ENCODE measurements at regions not wholly inside any gene's neighbourhood (a gene's known extent, or its start where the extent isn't known, plus 50 kb on each side); places are given as distances from the start of the nearest gene placed in this dataset.
"Not testable (repeated sequence)": the region's sequence is repeated elsewhere in the genome, so short reads cannot be mapped to it uniquely, and the experiment has no call there.

DNA sequence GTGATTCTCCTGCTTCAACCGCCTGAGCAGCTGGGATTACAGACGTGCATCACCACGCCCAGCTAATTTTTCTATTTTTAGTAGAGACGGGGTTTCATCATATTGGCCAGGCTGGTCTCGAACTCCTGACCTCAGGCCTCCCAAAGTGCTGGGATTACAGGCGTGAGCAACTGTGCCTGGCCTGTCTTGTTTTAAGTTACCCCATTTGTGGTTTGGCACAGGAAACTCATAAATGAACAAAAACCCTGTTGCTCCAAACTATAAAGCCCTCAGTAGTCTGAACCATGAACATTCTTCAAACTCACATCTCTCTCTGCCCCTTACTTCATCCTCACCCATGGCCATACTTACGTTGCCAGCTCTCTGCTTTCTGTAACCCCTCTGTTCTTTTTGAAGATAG is 61.7 kb downstream of the RHOU start:
- DNase-seq; H3K4me3 ChIP-seq; H3K4me1 ChIP-seq (ENCODE audit: low read depth); H3K36me3 ChIP-seq (ENCODE audit: low read depth); H3K9me3 ChIP-seq; intact Hi-C loops (cut with DNase I, micrococcal nuclease); ATAC-seq: not testable (repeated sequence)

DNA sequence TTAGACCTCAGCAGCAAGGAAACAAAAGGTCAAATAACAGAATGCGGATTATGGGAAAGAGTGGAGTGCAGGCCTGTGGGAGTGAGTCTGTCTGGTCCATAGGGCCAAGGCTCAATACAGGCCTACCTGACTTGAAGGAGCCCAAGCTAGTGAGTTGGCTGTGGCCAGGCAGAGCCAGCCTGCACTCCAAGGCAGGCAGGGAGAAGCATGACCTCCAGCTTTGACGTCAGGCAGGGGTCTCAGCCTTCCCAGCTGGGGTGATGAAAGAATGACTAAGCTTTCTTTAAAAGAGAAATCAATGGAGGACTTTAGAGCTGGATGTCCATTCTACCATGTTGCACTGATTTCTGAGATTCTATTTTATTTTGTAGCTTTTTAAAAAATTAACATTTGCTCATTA is 62.8 kb downstream of the RHOU start:
- DNase-seq (no peak), ATAC-seq (no peak)
- intact Hi-C loops (cut with DNase I, micrococcal nuclease) = no loop called here
- TF ChIP-seq, protein P1, sequence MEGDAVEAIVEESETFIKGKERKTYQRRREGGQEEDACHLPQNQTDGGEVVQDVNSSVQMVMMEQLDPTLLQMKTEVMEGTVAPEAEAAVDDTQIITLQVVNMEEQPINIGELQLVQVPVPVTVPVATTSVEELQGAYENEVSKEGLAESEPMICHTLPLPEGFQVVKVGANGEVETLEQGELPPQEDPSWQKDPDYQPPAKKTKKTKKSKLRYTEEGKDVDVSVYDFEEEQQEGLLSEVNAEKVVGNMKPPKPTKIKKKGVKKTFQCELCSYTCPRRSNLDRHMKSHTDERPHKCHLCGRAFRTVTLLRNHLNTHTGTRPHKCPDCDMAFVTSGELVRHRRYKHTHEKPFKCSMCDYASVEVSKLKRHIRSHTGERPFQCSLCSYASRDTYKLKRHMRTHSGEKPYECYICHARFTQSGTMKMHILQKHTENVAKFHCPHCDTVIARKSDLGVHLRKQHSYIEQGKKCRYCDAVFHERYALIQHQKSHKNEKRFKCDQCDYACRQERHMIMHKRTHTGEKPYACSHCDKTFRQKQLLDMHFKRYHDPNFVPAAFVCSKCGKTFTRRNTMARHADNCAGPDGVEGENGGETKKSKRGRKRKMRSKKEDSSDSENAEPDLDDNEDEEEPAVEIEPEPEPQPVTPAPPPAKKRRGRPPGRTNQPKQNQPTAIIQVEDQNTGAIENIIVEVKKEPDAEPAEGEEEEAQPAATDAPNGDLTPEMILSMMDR (IDR thresholded peaks at IDR 0.05) = no peak
- Histone ChIP-seq H3K36me3 (ENCODE audit: low read depth) (no peaks in the 10 kb centered on the region), H3K9me3 (no peaks in the 10 kb centered on the region), H3K4me3 (no peak overlapping the region), H3K4me1 (ENCODE audit: low read depth) (no peaks in the 10 kb centered on the region)

DNA sequence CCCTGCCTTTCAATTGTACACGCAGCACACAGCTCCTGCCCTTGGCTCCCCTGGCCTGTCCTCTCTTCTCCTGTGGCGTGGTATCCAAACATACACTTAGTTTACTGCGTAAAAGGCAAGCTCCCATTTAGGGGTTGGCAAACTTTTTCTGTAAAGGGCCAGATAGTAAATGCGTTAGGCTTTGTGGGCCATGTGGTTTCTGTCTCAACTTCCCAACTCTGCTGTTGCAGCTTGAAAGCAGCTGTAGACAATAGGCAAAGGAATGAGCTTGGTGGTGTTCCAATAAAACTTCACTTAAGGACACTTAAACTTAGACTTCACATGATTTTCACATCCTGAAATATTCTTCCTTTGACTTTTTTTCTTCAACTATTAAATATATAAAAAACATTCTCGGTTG is 63.3 kb downstream of the RHOU start:
- Histone ChIP-seq H3K4me3 (no peak overlapping the region), H3K9me3 (no peaks in the 10 kb centered on the region), H3K36me3 (ENCODE audit: low read depth) (no peaks in the 10 kb centered on the region), H3K4me1 (ENCODE audit: low read depth) (no peaks in the 10 kb centered on the region)
- DNase-seq (no peak), ATAC-seq (no peak)
- TF ChIP-seq, protein P1 (IDR thresholded peaks at IDR 0.05) = no peak
- intact Hi-C loops (cut with DNase I, micrococcal nuclease) = no loop called here

DNA sequence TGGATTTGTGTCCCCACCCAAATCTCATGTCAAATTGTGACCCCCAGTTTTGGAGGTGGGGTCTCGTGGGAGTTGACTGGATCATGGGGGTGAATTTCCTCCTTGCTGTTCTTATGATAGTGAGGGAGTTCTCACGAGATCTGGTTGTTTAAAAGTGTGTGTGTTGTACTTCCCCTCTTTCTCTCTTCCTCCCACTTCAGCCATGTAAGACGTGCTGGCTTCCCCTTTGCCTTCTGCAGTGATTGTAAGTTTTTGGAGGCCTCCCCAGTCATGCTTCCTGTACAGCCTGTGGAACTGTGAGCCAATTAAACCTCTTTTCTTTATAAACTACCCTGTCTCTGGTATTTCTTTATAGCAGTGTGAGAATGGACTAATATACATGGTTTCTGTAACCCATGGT is 64.6 kb downstream of the RHOU start:
- DNase-seq = no peak
- Histone ChIP-seq H3K4me3 (no peak overlapping the region), H3K4me1 (ENCODE audit: low read depth) (no peaks in the 10 kb centered on the region), H3K9me3 (no peaks in the 10 kb centered on the region), H3K36me3 (ENCODE audit: low read depth) (no peaks in the 10 kb centered on the region)
- TF ChIP-seq, protein P1 (IDR thresholded peaks at IDR 0.05) = no peak
- intact Hi-C loops (cut with DNase I, micrococcal nuclease) = no loop called here
- ATAC-seq = no peak

DNA sequence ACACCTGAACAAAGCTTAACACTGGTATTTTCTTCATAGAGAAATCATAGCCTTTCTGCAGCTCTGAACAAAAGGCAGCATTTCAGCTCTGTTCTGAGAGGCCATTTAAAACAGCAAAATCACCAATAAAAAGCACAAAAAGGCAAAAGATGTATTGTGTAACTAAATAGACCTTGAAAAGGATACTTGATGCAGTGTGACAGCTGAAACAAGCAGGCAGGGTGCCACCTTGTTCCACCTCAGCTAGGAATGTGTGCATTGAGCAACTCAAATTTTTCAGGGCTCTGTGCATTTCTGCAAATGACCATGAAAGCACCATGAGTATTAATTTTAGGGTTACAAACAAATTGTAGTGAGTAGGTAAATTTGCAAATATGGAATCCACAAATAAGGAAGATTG is 65.8 kb downstream of the RHOU start:
- no peaks in the 10 kb centered on the region for H3K36me3 ChIP-seq (ENCODE audit: low read depth)
- DNase-seq (no peak), ATAC-seq (no peak)
- no peak overlapping the region for H3K4me3 ChIP-seq
- no peaks in the 10 kb centered on the region for H3K9me3 ChIP-seq
- TF ChIP-seq, protein P1 (IDR thresholded peaks at IDR 0.05) = no peak
- H3K4me1 ChIP-seq (ENCODE audit: low read depth) = no peaks in the 10 kb centered on the region
- intact Hi-C loops (cut with DNase I, micrococcal nuclease) = no loop called here

DNA sequence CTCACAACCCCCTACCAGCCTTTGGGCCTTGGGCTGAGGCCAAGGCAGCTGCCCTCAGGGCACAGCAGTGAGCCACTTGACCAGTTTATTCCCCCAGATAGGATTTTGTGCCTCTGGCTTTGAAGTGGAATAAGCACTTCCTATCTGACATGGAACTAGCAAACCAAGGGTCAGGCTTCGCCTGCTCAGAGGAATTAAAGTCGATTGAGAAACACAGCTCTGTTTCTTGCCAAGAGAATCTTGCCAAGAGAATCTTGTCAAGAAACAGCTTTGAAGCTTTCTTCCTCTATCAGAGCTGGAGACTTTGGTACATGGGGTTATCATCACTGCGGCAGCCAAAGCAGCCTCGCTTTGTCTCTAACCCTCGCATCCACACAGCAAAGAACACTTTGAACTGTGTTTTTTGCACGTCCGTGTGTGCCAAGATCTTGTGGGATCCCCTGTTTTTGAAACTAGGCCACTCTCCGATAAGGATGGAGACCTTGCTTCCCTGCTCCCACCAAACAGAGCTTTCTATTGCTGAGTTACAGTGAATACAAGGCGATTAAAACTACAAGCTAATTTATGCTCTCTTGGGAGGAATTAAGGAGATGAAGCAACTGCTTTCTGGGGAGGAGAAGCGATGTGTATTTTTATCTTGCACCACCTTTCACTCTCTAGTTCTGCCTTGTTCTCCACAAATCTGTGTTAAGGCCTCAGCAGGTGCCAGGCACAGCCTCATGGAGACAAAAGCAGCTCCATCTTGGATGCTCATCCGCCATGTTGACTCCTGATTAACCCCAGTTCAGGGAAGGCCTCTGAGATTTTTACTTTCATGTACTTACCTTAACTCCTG is 67.3 kb downstream of the RHOU start:
- TF ChIP-seq, protein P1 (IDR thresholded peaks at IDR 0.05) = no peak
- Histone ChIP-seq H3K4me3 (no peak overlapping the region), H3K36me3 (ENCODE audit: low read depth) (no peaks in the 10 kb centered on the region), H3K9me3 (no peaks in the 10 kb centered on the region), H3K4me1 (ENCODE audit: low read depth) (no peaks in the 10 kb centered on the region)
- DNase-seq (no peak), ATAC-seq (no peak)
- intact Hi-C loops (cut with DNase I, micrococcal nuclease) = no loop called here

Data from mucosa of descending colon (tissue), 3 donors.